ENCODE measurements at regions not wholly inside any gene's neighbourhood (a gene's known extent, or its start where the extent isn't known, plus 50 kb on each side); places are given as distances from the start of the nearest gene placed in this dataset.

GRCh38 chr18:10340821-10341220 lies 113.6 kb upstream of the APCDD1 start:
- ChIA-PET POLR2A (ENCODE audit: unreplicated experiment) (no interaction called here), CTCF (no interaction called here)
- Histone ChIP-seq H3K56ac (ENCODE audit: extremely low read depth, insufficient read depth, low read length) (no peak overlapping the region), H2BK15ac (ENCODE audit: low read depth, low read length) (no peak overlapping the region), H3K18ac (ENCODE audit: low read depth, low read length) (no peak overlapping the region), H3K4me2 (ENCODE audit: low read depth, low read length) (no peak overlapping the region), H2AFZ (replicated peaks; ENCODE audit: low read length, poor library complexity) (no peak overlapping the region), H2BK20ac (ENCODE audit: low read depth, low read length) (no peak overlapping the region), H3K27ac (ENCODE audit: insufficient read depth, low read length) (no peak overlapping the region), H2AK9ac (replicated peaks; ENCODE audit: low read depth, low read length, poor library complexity) (no peak overlapping the region), H3K14ac (replicated peaks; ENCODE audit: low read depth, low read length) (no peak overlapping the region), H3K79me1 (ENCODE audit: low read depth in 1 of 2, low read length in 2 of 2) (no peaks in the 10 kb centered on the region), H2BK5ac (ENCODE audit: low read depth, low read length, poor library complexity, severe bottlenecking) (no peak overlapping the region), H4K5ac (ENCODE audit: low read depth, low read length) (no peak overlapping the region), H3K9me1 (ENCODE audit: insufficient read depth, low read length) (no peaks in the 10 kb centered on the region), H3K4me1 (ENCODE audit: control insufficient read depth, insufficient read depth, low read length) (no peaks in the 10 kb centered on the region), H3K9ac (ENCODE audit: low read depth, low read length) (no peak overlapping the region), H3K23ac (ENCODE audit: low read depth, low read length) (no peak overlapping the region), H3K9me3 (ENCODE audit: control insufficient read depth, insufficient read depth, low read length) (no peaks in the 10 kb centered on the region), H3K4me3 (ENCODE audit: insufficient read depth, low read depth, low read length) (no peak overlapping the region), H3K36me3 (ENCODE audit: control insufficient read depth, insufficient read depth, low read length) (no peaks in the 10 kb centered on the region), H3K4ac (ENCODE audit: low read depth, low read length) (no peak overlapping the region), H4K8ac (ENCODE audit: low read depth in 2 of 2, low read length in 2 of 2) (no peak overlapping the region), H4K20me1 (ENCODE audit: insufficient read depth, low read length) (no peaks in the 10 kb centered on the region), H3K27me3 (ENCODE audit: control insufficient read depth, insufficient read depth, low read length) (peaks cover 3% of the 10 kb centered on the region; the same call in 1 of the 2 replicates), H2BK120ac (ENCODE audit: low read depth, low read length) (no peak overlapping the region), H4K91ac (ENCODE audit: insufficient read depth, low read depth, low read length) (no peak overlapping the region), H2AK5ac (ENCODE audit: low read depth, low read length) (no peak overlapping the region)
- dilution Hi-C loops (cut with HindIII; ENCODE audit: low sequenced_read_pairs, unreplicated experiment) = no loop called here
- WGBS, 2 experiments (ENCODE audit: extremely low coverage in 2 of 2, insufficient read length in 1 of 2) = no CpG with 5 or more reads among the region's 5 CpGs
- ATAC-seq (ENCODE audit: low read depth) = no peak
- in situ Hi-C loops (cut with MboI; ENCODE audit: low sequenced_read_pairs) = no loop called here
- TF ChIP-seq CEBPB (IDR thresholded peaks at IDR 0.05; ENCODE audit: low read depth, low read length) = no peak
- no peak for TF ChIP-seq RFX5 (IDR thresholded peaks at IDR 0.05; ENCODE audit: low read depth, low read length)
- TF ChIP-seq BHLHE40 (IDR thresholded peaks at IDR 0.05; ENCODE audit: low read depth, low read length) = no peak
- no peak for TF ChIP-seq CTCF (conservative IDR thresholded peaks at IDR 0.05; ENCODE audit: low read depth, low read length)
- no peak for TF ChIP-seq NFE2L2 (IDR thresholded peaks at IDR 0.05; ENCODE audit: low read depth, low read length)
- TF ChIP-seq MAFK (IDR thresholded peaks at IDR 0.05; ENCODE audit: low read depth, low read length) = no peak
- no peak for TF ChIP-seq SMC3 (IDR thresholded peaks at IDR 0.05; ENCODE audit: low read depth, low read length)
- no peak for TF ChIP-seq POLR2A (IDR thresholded peaks at IDR 0.05; ENCODE audit: low read depth, low read length)
- no peak for DNase-seq
- intact Hi-C loops (cut with micrococcal nuclease) = no loop called here
- BruUV-seq (replicated peaks) = no TSS peak

All from IMR-90 (cell line).